Tongue (tissue), 1 donor: ENCODE measurements at regions not wholly inside any gene's neighbourhood (a gene's known extent, or its start where the extent isn't known, plus 50 kb on each side); places are given as distances from the start of the nearest gene placed in this dataset.

Experiments used
- DNase-seq: peaks from one replicate; pipeline ENCODE4 v3.0.0-alpha.2; 2015

DNA sequence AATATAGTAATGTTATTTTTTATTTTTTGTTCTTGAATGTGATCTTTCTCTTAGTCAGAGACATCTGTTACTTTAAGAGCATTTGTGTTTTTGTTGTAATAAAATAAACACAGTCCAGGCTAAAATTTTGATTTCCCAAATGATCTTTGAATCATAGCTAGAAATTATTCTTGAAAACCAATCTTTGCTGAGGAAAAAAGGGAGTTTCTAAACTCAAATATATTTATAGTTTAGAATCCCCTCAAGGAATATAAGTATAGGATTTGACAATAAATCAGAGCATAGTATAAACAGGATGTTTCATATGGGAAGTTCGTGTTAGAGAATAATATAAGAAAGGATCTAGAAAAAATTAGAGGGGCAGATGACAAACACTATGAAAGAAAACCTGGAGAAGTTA lies 118.8 kb upstream of the ADAMTS19 start:
- DNase-seq: peak; percentile 21

- no peak for DNase-seq
Observed at GRCh38 chr5:129342796-129343195, 117.3 kb upstream of the ADAMTS19 start.

DNA sequence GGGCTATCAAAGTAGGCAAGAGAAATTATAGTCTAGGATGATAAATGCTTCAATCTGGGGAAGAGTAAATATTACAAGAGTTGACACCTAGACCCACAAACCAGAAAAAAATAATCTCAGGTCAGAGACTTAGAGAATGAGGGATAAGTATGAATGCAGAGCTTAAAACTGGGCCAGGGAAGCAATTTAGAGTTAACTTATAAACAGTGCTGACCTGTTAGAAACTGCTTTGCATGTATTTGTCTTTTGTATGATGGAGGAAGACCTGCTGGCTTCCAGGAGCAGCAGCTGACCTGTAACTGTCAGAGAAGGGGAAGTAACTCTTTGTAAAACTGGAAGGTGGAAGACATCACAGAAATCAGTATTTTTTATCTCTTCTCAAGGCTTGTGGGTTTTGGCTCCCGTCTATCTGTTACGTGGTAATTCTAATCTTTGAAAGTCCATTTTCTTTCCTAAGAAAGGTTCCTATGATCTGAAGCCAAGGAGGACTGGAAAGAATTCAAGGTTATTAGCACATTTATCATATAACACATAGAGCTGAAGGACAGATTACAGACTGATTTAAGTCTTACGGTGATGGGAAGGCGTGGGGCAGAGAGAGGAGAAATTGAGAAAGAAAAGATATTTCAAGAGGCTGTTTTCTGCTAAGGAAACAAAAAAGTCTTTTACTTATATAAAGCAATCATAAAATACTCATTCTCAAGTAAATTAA lies 114.7 kb upstream of the ADAMTS19 start:
- DNase-seq: no peak

- DNase-seq: no peak
Observed at GRCh38 chr5:129356846-129357245, 103.3 kb upstream of the ADAMTS19 start.

DNA sequence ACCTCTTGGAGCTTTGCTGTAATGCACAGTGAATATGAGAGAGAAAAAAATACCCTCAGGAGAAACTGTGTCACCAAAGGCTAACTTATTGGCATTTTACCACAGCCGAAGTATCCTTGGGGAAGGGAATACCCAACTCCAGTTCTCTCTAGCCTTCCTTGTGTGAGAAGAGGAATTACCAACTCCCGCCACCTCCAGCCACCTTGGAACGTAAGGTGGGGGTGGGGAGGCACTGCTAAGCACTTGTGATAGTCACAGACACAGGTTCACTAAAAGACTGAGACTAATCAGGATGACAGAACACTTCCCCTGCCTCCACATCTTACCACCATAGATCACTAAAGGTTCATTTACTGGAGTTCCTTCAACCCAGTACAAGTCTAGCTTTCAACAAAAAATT lies 102.0 kb upstream of the ADAMTS19 start:
- no peak for DNase-seq

GRCh38 chr5:129359450-129359849 lies 100.6 kb upstream of the ADAMTS19 start:
- no peak for DNase-seq

DNA sequence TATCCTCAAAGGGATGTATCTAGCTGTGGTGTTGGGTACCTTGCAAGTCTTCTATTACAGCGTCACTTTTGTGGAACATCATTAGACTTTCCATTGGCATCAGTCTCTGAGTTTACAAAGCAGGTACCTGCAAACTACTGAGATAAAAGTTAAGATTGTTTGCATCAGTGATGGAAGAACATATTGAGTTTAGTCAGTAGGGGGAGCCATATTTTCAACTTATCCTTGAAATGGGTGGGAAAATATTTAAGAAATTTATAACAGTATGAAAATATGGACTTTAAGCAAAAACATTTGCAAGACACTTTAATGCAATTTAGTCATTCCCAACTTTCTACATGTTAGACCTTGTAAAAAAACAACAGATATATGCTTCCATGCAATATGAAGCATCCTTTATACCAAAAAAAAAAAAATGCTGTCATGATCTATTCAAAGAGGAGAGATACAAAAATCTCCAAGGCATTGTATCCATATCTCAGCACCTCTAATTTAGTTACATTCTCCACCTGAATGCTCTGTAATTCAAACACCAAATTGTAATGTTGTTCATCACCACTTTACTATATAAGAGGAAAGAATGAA lies 98.6 kb upstream of the ADAMTS19 start:
- no peak for DNase-seq

DNA sequence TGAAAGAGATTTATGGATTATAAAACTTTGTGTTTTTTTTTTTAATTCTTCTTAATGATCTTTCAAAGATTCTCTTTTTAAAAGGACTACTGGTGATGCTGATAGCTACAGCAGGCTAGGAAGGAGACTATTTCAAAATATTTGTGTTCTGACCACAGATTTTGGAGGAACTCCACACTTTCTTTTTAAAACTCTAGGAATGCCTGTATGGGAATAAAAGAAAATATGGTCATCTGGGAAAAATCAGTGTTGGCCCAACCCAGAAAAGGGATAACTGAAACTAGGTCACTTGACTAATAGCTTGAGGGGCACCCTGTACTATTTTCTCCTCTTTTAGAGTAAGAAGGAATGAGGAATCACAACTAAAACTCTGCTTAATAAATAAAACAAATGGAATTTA lies 97.6 kb upstream of the ADAMTS19 start:
- no peak for DNase-seq

GRCh38 chr5:129363991-129364390 lies 96.1 kb upstream of the ADAMTS19 start:
- DNase-seq: no peak

DNA sequence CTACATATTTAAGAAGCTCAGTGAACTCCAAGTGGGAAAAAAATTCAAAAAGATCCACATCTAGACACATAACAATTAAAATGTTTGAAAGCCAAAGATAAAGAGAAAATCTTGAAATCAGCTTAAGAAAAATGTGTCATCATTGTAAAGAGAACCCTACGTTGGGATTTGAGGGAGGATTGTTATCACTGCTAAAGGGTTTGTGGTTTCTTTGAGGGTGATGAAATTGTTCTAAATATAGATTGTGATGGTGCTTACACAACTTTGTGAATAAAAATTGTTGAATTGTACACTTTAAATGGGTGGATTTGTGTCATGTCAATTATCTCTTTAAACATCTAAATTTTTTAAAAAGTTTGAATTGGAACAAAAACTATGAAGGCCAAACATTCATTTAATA lies 92.2 kb upstream of the ADAMTS19 start:
- no peak for DNase-seq

GRCh38 chr5:129372025-129372424 lies 88.1 kb upstream of the ADAMTS19 start:
- no peak for DNase-seq

DNA sequence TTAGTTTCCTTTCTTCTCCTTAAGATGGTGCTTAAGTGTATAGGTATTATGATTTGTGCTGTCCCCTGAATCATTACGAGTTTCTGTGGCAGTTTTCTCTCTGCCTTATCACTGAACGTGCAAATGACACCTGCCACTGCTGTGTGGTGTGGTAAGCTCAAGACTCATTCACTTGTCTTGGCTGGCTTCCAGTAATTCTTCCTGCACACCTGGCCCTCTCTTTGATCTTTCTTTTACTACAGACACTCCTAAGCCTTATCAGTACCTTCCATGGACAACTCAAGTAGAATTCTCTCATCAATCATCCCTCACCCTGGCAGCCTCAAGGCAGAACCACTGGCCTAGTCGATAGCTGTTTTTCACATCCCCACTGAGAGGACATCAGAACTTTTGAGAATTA lies 82.6 kb upstream of the ADAMTS19 start:
- no peak for DNase-seq

DNA sequence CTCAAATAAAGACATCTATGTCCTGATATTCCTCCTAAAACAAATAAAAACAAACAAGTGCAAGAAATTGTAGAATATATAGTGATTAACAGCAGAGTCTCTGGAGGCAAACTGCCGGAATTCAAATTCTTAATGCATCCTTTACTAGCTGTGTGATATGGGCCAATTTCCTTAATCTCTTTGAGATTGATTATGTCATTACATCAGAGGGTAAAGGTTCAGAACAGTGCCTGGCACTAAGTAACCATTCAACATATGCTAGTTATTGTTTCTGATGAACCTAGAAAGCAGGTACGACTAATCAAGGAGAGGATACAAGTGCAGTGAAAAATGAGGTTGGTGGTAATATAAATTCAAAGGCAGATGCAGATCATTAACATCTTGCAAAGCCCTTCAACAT lies 81.1 kb upstream of the ADAMTS19 start:
- DNase-seq: no peak

DNA sequence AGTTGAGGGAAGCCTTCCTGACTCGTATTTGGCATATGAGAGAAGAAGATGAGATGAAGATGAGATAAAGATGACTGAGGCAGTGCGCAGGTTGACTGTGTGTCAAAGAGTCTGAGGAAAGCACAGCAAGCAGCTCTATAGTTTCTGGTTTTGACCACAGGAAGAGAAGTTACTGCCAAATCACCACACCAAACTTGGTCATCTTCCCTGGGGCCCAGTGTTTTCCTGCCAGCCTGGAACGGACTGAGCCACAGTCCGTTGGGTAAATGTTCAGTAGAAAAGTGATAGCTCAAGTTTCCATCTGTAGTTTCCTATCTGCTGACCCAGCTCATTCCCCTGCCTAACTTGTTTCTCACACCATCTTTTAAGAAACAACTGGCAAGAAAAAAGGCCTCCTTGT lies 80.7 kb upstream of the ADAMTS19 start:
- DNase-seq: no peak

GRCh38 chr5:129382921-129383672 lies 77.0 kb upstream of the ADAMTS19 start:
- no peak for DNase-seq

- no peak for DNase-seq
Observed at GRCh38 chr5:129384193-129384592, 75.9 kb upstream of the ADAMTS19 start.

- peak; percentile 5 for DNase-seq
Observed at GRCh38 chr5:129384736-129385135, 75.4 kb upstream of the ADAMTS19 start.

GRCh38 chr5:129387944-129388343 lies 72.2 kb upstream of the ADAMTS19 start:
- no peak for DNase-seq

DNA sequence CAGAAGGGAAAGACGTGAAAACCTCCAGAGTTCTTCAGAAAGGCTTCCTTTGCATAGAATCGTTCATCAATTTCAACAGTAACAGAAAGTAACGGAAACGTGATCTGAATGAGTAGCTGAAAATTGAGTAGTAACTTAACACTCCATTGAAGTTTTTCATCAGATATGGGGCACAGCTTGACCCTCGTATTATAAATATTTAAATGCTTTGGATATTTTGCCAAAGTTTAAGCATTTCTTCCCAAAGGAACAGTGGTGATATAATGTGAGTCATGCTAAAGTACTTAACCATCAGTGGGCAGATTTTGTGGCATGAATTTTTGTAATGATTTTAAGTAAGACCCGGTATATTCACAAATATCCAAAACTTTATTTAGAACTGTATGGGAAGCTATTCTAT lies 67.4 kb upstream of the ADAMTS19 start:
- DNase-seq: no peak

DNA sequence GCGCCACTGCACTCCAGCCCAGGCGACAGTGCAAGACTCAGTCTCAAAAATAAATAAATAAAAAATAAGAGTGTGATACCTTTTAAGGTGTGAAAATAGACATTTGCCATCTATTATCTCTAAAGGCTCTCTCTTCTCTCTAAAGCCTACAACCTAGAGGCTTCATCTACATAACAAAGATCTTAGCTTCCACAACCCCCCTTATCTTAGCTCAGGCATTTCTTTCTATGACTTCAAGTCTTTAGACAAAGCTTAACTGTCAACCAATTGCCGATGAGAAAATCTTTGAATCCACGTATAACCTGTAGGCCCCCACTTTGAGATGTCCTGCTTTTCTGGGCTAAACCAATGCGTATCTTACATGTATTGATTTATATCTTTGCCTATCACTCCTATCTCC lies 64.9 kb upstream of the ADAMTS19 start:
- no peak for DNase-seq

- DNase-seq: no peak
Observed at GRCh38 chr5:129398026-129398678, 61.9 kb upstream of the ADAMTS19 start.

- no peak for DNase-seq
Observed at GRCh38 chr5:129399069-129399468, 61.0 kb upstream of the ADAMTS19 start.

GRCh38 chr5:129400395-129400983 lies 59.6 kb upstream of the ADAMTS19 start:
- DNase-seq: peak; percentile 15
